Trophoblast cell (in vitro differentiated cells and primary cell): ENCODE measurements at regions not wholly inside any gene's neighbourhood (a gene's known extent, or its start where the extent isn't known, plus 50 kb on each side); places are given as distances from the start of the nearest gene placed in this dataset.

Experiments used
- DNase-seq, 2 donors: peaks; one replicate each; pipeline ENCODE4 v3.0.0-alpha.2; 2016
- H2AFZ ChIP-seq: 2 replicates; pipeline ENCODE4 v1.6.1; 2013; ENCODE audit warnings: low read length, moderate library complexity, mild to moderate bottlenecking; ENCODE audit not compliant: insufficient read depth, poor library complexity
- H2AK5ac ChIP-seq: 2 replicates; pipeline ENCODE4 v1.6.1; 2013; ENCODE audit warnings: mild to moderate bottlenecking, low read length
- H2BK120ac ChIP-seq: 2 replicates; pipeline ENCODE4 v1.6.1; 2013; ENCODE audit warnings: low read length, mild to moderate bottlenecking, moderate library complexity; ENCODE audit not compliant: insufficient read depth, poor library complexity
- H2BK12ac ChIP-seq: 2 replicates; pipeline ENCODE4 v1.6.1; 2013; ENCODE audit warnings: mild to moderate bottlenecking, low read length, moderate library complexity
- H2BK5ac ChIP-seq: 2 replicates; pipeline ENCODE4 v1.6.1; 2013; ENCODE audit warnings: low read length, low read depth, moderate library complexity, mild to moderate bottlenecking; ENCODE audit not compliant: poor library complexity
- H3K14ac ChIP-seq: 2 replicates; pipeline ENCODE4 v1.6.1; 2013; ENCODE audit warnings: mild to moderate bottlenecking, low read length
- H3K18ac ChIP-seq: 2 replicates; pipeline ENCODE4 v1.6.1; 2013; ENCODE audit warnings: mild to moderate bottlenecking, low read length
- H3K23ac ChIP-seq: 2 replicates; pipeline ENCODE4 v1.6.1; 2013; ENCODE audit warnings: low read length
- H3K27ac ChIP-seq: 2 replicates; pipeline ENCODE4 v1.5.1; 2013; ENCODE audit warnings: low read depth, mild to moderate bottlenecking, inconsistent platforms, low read length, moderate library complexity
- H3K27me3 ChIP-seq: 2 replicates; pipeline ENCODE4 v1.6.1; 2013; ENCODE audit warnings: inconsistent platforms, mild to moderate bottlenecking, low read length, moderate library complexity; ENCODE audit not compliant: insufficient read depth
- H3K36me3 ChIP-seq, 2 experiments: 1 replicate in 1 of 2; 2 replicates in 1 of 2; pipeline ENCODE4 v1.6.1; 2013; ENCODE audit warnings: low read length in 2 of 2, mild to moderate bottlenecking in 2 of 2, moderate library complexity in 1 of 2; ENCODE audit not compliant: insufficient read depth in 2 of 2, control insufficient read depth in 1 of 2
- H3K4ac ChIP-seq: 2 replicates; pipeline ENCODE4 v1.6.1; 2013; ENCODE audit warnings: low read depth, mild to moderate bottlenecking, low read length, moderate library complexity
- H3K4me1 ChIP-seq, 2 experiments: 1 replicate in 1 of 2; 2 replicates in 1 of 2; pipeline ENCODE4 v1.6.1; 2013; ENCODE audit warnings: low read length in 2 of 2, mild to moderate bottlenecking in 2 of 2, moderate library complexity in 1 of 2; ENCODE audit not compliant: insufficient read depth in 2 of 2, control insufficient read depth in 1 of 2
- H3K4me2 ChIP-seq: 2 replicates; pipeline ENCODE4 v1.6.1; 2013; ENCODE audit warnings: inconsistent platforms, mild to moderate bottlenecking, low read length, moderate library complexity
- H3K4me3 ChIP-seq: 2 replicates; pipeline ENCODE4 v1.5.1; 2013; ENCODE audit warnings: mild to moderate bottlenecking, low read depth, low read length, inconsistent platforms
- H3K79me1 ChIP-seq: one replicate; pipeline ENCODE4 v1.6.1; 2013; ENCODE audit warnings: low read length
- H3K79me2 ChIP-seq: 2 replicates; pipeline ENCODE4 v1.6.1; 2013; ENCODE audit warnings: low read length, mild to moderate bottlenecking; ENCODE audit not compliant: control insufficient read depth, insufficient read depth, poor library complexity
- H3K9ac ChIP-seq: 2 replicates; pipeline ENCODE4 v1.6.1; 2013; ENCODE audit warnings: mild to moderate bottlenecking, low read length
- H3K9me3 ChIP-seq: 2 replicates; pipeline ENCODE4 v1.6.1; 2013; ENCODE audit warnings: low read depth, mild to moderate bottlenecking, control low read depth, inconsistent platforms, low read length; ENCODE audit not compliant: insufficient read depth
- H4K12ac ChIP-seq: 2 replicates; pipeline ENCODE4 v1.6.1; 2013; ENCODE audit warnings: low read depth, mild to moderate bottlenecking, low read length, moderate library complexity
- H4K8ac ChIP-seq: 2 replicates; pipeline ENCODE4 v1.6.1; 2013; ENCODE audit warnings: low read depth, mild to moderate bottlenecking, low read length, moderate library complexity
- H4K91ac ChIP-seq: one replicate; pipeline ENCODE4 v1.6.1; 2013; ENCODE audit warnings: low read depth, mild to moderate bottlenecking, low read length, moderate library complexity
- WGBS: extraction: QIAGEN DNeasy Blood & Tissue Kit; methylation state at CpG from one replicate; pipeline ENCODE4 v1.1.7; 2013; ENCODE audit warnings: missing lambda C conversion rate; ENCODE audit not compliant: insufficient read length, insufficient coverage; ENCODE audit errors: extremely low coverage; 5-methylcytosine and 5-hydroxymethylcytosine counted together

DNA sequence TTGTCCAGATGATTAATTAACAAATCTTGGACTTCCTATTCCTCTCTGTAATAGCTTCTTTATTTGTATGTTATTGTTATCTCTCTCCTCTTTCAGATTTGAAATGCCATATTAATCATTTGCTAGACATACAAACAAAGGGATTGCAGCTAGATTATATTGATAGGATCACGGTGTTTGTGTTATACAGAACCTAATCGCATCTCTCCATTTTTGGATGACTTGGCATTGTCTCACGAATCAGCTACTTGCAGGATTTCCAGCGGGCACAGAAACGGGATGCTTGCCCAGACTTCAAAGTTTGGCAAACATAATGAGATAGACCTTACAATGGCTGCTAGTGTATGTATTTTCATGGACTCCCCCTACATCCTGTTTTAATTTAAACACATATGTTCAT, 368.1 kb downstream of the TLE4 start:
- no peak overlapping the region for H3K27ac ChIP-seq
- H2AFZ ChIP-seq, result no peak overlapping the region
- H4K8ac ChIP-seq, result no peak overlapping the region
- no peak overlapping the region for H3K9ac ChIP-seq
- no peaks in the 10 kb centered on the region for H3K79me1 ChIP-seq
- no peak overlapping the region for H3K23ac ChIP-seq
- no peaks in the 10 kb centered on the region for H3K9me3 ChIP-seq
- H3K4me3 ChIP-seq, result no peak overlapping the region
- H3K18ac ChIP-seq, result no peak overlapping the region
- H2AK5ac ChIP-seq, result no peak overlapping the region
- no peaks in the 10 kb centered on the region for H3K79me2 ChIP-seq
- no peak overlapping the region for H2BK120ac ChIP-seq
- no peak overlapping the region for H4K12ac ChIP-seq
- no peak overlapping the region for H2BK12ac ChIP-seq
- no peak overlapping the region for H4K91ac ChIP-seq
- H3K27me3 ChIP-seq, result no peaks in the 10 kb centered on the region
- no peak overlapping the region for H3K4me2 ChIP-seq
- no peak overlapping the region for H3K14ac ChIP-seq
- DNase-seq, result no peak
- no peak overlapping the region for H3K4ac ChIP-seq
- no peaks in the 10 kb centered on the region for H3K36me3 ChIP-seq
- H3K4me1 ChIP-seq, result no peaks in the 10 kb centered on the region
- no CpG with 5 or more reads among the region's 5 CpGs for WGBS
- no peak overlapping the region for H2BK5ac ChIP-seq

DNA sequence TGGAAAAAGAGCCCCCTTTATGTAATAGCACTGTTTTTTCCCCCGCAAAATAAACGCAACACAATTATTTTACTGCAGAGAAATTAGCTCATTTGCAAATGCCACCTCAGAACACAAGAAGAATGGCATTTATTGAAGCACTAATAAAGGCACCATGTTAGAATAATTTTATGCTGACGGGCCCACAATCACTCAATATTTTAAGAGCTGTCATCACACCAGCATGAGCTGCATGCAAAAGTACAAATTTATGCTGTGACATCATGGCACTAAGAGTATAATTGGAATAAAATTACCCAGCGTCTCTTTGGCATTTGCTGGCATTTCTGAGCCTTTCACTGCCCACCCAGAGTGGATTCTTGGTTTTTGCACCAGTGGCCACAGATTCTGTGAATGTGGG, 364.6 kb downstream of the TLE4 start:
- no peak overlapping the region for H4K12ac ChIP-seq
- no peak overlapping the region for H3K4ac ChIP-seq
- no peak overlapping the region for H2AFZ ChIP-seq
- no peak overlapping the region for H3K4me3 ChIP-seq
- H2BK5ac ChIP-seq, result no peak overlapping the region
- no peaks in the 10 kb centered on the region for H3K79me1 ChIP-seq
- H2BK120ac ChIP-seq, result no peak overlapping the region
- H3K36me3 ChIP-seq, result no peaks in the 10 kb centered on the region
- H4K91ac ChIP-seq, result no peak overlapping the region
- no peak overlapping the region for H2AK5ac ChIP-seq
- DNase-seq, result no peak
- no peaks in the 10 kb centered on the region for H3K9me3 ChIP-seq
- WGBS, result no CpG with 5 or more reads among the region's 4 CpGs
- H4K8ac ChIP-seq, result no peak overlapping the region
- no peak overlapping the region for H3K4me2 ChIP-seq
- no peaks in the 10 kb centered on the region for H3K27me3 ChIP-seq
- no peak overlapping the region for H3K9ac ChIP-seq
- no peaks in the 10 kb centered on the region for H3K4me1 ChIP-seq
- H3K27ac ChIP-seq, result no peak overlapping the region
- H3K79me2 ChIP-seq, result no peaks in the 10 kb centered on the region
- H3K14ac ChIP-seq, result no peak overlapping the region
- no peak overlapping the region for H2BK12ac ChIP-seq
- H3K18ac ChIP-seq, result no peak overlapping the region
- H3K23ac ChIP-seq, result no peak overlapping the region

GRCh38 chr9:79929285-79929684, 357.5 kb downstream of the TLE4 start:
- Histone ChIP-seq H3K79me1 (peaks cover 3% of the 10 kb centered on the region), H4K91ac (no peak overlapping the region), H3K14ac (no peak overlapping the region), H2BK120ac (no peak overlapping the region), H2BK5ac (no peak overlapping the region), H4K12ac (no peak overlapping the region), H3K9me3 (no peaks in the 10 kb centered on the region), H3K18ac (no peak overlapping the region), H3K27me3 (no peaks in the 10 kb centered on the region), H4K8ac (no peak overlapping the region), H2BK12ac (no peak overlapping the region), H3K9ac (no peak overlapping the region), H3K79me2 (peaks cover 3% of the 10 kb centered on the region), H3K27ac (no peak overlapping the region), H2AFZ (no peak overlapping the region), H3K4me2 (no peak overlapping the region), H3K23ac (no peak overlapping the region), H3K4me3 (no peak overlapping the region), H3K36me3 (no peaks in the 10 kb centered on the region), H3K4ac (no peak overlapping the region), H2AK5ac (no peak overlapping the region), H3K4me1 (peaks cover 3 to 4% of the 10 kb centered on the region in 2 experiments)
- no CpG with 5 or more reads among the region's 4 CpGs for WGBS
- DNase-seq, result peak in 1 of 2 donors; percentile 10

GRCh38 chr9:79928661-79929223, 357.0 kb downstream of the TLE4 start:
- Histone ChIP-seq H3K4me2 (no peak overlapping the region), H3K9ac (no peak overlapping the region), H2BK120ac (no peak overlapping the region), H3K27me3 (no peaks in the 10 kb centered on the region), H4K91ac (no peak overlapping the region), H2AFZ (peak overlapping the region; percentile 39), H3K9me3 (no peaks in the 10 kb centered on the region), H3K27ac (no peak overlapping the region), H4K8ac (peak overlapping the region; percentile 37), H3K18ac (no peak overlapping the region), H3K4ac (no peak overlapping the region), H3K23ac (no peak overlapping the region), H3K36me3 (no peaks in the 10 kb centered on the region), H3K4me1 (peaks cover 3 to 4% of the 10 kb centered on the region in 2 experiments), H3K79me1 (peaks cover 3% of the 10 kb centered on the region), H3K4me3 (no peak overlapping the region), H2BK5ac (no peak overlapping the region), H4K12ac (peak overlapping the region; percentile 51), H2AK5ac (no peak overlapping the region), H3K79me2 (peaks cover 3% of the 10 kb centered on the region), H3K14ac (no peak overlapping the region), H2BK12ac (peak overlapping the region; percentile 62)
- no CpG with 5 or more reads among the region's 4 CpGs for WGBS
- no peak for DNase-seq
